ENCODE measurements at regions not wholly inside any gene's neighbourhood (a gene's known extent, or its start where the extent isn't known, plus 50 kb on each side); places are given as distances from the start of the nearest gene placed in this dataset.

DNA sequence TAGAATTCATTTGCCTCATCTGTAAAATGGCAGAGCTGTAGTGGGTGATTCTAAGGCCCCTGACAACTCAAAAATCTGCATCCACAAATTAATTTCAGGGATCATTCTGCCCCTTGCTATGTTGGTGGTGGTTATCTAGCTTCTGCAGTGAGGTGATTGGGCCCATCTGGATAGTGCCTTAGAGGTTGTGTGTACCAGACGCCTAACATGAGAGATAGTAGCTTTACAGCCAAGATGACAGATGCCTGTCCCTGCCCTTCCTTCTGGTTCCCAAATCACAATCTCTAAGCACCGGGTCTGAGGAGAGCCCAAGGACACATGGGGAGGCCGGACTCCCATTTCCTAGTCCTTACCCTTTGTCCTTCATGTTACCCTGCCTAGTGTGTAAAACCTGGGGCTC is 51.1 kb upstream of the TNP1 start:
- TF ChIP-seq POLR2A (IDR thresholded peaks at IDR 0.05) = no peak
- TF ChIP-seq, protein P1, sequence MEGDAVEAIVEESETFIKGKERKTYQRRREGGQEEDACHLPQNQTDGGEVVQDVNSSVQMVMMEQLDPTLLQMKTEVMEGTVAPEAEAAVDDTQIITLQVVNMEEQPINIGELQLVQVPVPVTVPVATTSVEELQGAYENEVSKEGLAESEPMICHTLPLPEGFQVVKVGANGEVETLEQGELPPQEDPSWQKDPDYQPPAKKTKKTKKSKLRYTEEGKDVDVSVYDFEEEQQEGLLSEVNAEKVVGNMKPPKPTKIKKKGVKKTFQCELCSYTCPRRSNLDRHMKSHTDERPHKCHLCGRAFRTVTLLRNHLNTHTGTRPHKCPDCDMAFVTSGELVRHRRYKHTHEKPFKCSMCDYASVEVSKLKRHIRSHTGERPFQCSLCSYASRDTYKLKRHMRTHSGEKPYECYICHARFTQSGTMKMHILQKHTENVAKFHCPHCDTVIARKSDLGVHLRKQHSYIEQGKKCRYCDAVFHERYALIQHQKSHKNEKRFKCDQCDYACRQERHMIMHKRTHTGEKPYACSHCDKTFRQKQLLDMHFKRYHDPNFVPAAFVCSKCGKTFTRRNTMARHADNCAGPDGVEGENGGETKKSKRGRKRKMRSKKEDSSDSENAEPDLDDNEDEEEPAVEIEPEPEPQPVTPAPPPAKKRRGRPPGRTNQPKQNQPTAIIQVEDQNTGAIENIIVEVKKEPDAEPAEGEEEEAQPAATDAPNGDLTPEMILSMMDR (IDR thresholded peaks at IDR 0.05) = no peak

All from uterus (tissue), 2 donors.